ENCODE measurements at regions not wholly inside any gene's neighbourhood (a gene's known extent, or its start where the extent isn't known, plus 50 kb on each side); places are given as distances from the start of the nearest gene placed in this dataset.

DNA sequence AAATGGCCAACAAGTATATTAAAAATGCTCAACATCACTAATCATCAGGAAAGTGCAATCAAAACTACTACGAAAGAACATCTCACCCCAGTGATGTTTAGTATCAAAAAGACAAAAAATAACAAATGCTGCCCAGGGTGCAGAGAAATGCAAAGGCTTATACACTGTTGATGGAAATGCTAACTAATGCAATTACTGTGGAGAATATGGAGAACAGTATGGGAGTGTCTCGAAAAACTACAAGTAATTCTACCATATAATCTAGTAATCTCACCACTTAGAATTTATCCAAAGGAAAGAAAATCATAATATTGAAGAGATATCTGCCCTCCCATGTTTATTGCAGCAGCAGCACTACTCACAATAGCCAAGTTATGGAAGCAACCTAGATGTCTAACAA lies 246.5 kb upstream of the VLDLR start:
- H3K36me3 ChIP-seq = no peaks in the 10 kb centered on the region
- intact Hi-C loops (cut with DNase I) = no loop called here
- no peaks in the 10 kb centered on the region for H3K4me1 ChIP-seq
- ATAC-seq = no peak
- H3K27ac ChIP-seq = no peak overlapping the region
- DNase-seq = no peak
- H3K9me3 ChIP-seq = no peaks in the 10 kb centered on the region
- no peaks in the 10 kb centered on the region for H3K27me3 ChIP-seq
- no peak overlapping the region for H3K4me3 ChIP-seq
- TF ChIP-seq, protein P1, sequence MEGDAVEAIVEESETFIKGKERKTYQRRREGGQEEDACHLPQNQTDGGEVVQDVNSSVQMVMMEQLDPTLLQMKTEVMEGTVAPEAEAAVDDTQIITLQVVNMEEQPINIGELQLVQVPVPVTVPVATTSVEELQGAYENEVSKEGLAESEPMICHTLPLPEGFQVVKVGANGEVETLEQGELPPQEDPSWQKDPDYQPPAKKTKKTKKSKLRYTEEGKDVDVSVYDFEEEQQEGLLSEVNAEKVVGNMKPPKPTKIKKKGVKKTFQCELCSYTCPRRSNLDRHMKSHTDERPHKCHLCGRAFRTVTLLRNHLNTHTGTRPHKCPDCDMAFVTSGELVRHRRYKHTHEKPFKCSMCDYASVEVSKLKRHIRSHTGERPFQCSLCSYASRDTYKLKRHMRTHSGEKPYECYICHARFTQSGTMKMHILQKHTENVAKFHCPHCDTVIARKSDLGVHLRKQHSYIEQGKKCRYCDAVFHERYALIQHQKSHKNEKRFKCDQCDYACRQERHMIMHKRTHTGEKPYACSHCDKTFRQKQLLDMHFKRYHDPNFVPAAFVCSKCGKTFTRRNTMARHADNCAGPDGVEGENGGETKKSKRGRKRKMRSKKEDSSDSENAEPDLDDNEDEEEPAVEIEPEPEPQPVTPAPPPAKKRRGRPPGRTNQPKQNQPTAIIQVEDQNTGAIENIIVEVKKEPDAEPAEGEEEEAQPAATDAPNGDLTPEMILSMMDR (IDR thresholded peaks at IDR 0.05) = no peak
- no peak for TF ChIP-seq POLR2A (IDR thresholded peaks at IDR 0.05)
- 42% methylated on average over 2 of the region's 2 CpGs for WGBS (ENCODE audit: insufficient coverage, low coverage, low lambda C conversion rate, missing lambda C conversion rate)

DNA sequence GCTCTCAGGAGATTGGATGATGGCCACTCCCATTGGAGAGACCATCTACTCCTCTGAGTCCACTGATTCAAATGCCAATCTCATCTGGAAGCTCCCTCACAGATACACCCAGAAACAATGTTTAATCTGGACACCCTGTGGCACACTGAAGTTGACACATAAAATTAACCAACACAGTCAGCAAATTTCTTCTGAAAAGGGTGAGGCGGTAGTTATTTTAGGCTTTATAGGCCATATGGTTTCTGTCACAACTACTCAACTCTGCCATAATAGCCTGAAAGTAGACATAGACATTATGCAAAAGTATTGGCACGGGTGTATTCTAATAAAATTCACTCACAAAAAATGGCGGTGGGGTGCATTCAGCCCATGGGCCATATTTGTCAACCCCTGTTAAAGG lies 244.5 kb upstream of the VLDLR start:
- DNase-seq = no peak
- TF ChIP-seq POLR2A (IDR thresholded peaks at IDR 0.05) = no peak
- TF ChIP-seq, protein P1 (IDR thresholded peaks at IDR 0.05) = no peak
- intact Hi-C loops (cut with DNase I) = no loop called here
- no peak overlapping the region for H3K4me3 ChIP-seq
- no peaks in the 10 kb centered on the region for H3K4me1 ChIP-seq
- no peak for ATAC-seq
- H3K27me3 ChIP-seq = no peaks in the 10 kb centered on the region
- WGBS (ENCODE audit: insufficient coverage, low coverage, low lambda C conversion rate, missing lambda C conversion rate) = 66% methylated on average over 3 of the region's 3 CpGs
- H3K27ac ChIP-seq = no peak overlapping the region
- no peaks in the 10 kb centered on the region for H3K9me3 ChIP-seq
- no peaks in the 10 kb centered on the region for H3K36me3 ChIP-seq

DNA sequence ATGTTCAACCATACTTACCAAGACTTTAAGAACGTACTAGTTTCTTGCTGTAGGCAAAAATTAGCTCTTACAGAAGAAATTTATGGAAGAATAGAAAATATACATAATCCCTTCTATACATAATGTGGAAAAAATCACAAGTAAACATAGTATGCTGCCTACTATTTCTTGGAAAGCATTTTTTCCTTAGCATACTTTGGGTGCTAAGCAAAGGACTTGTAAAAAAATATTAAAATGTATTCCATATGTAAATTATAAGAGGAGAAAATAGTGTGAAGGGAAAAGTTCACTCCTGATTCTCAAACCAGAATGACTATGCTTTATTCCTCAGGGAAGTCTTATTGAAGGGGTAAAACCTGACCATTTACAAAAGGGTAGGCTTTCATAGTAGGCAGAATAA lies 243.8 kb upstream of the VLDLR start:
- DNase-seq = no peak
- WGBS (ENCODE audit: insufficient coverage, low coverage, low lambda C conversion rate, missing lambda C conversion rate) = 50% methylated on average over 1 of the region's 1 CpG
- Histone ChIP-seq H3K9me3 (no peaks in the 10 kb centered on the region), H3K36me3 (no peaks in the 10 kb centered on the region), H3K4me3 (no peak overlapping the region), H3K4me1 (no peaks in the 10 kb centered on the region), H3K27ac (no peak overlapping the region), H3K27me3 (no peaks in the 10 kb centered on the region)
- TF ChIP-seq POLR2A (IDR thresholded peaks at IDR 0.05) = no peak
- TF ChIP-seq, protein P1 (IDR thresholded peaks at IDR 0.05) = no peak
- intact Hi-C loops (cut with DNase I) = no loop called here
- ATAC-seq = no peak

DNA sequence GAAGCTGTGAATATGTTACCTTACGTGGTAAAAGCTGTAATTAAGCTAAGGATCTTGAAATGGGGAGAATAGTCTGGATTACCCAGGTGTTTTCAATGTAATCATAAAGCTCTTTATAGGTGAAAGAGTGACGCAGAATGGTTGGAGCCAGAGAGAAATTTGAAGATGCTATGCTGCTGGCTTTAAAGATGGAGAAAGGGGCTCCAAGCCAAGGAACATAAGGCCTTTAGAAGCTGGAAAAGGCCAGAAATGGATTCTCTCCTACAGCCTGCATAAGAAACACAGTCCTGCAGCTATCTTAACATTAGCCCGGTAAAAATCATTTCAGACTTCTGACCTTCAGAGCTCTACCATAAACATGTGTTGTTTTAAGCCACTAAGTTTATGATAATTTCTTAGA lies 243.3 kb upstream of the VLDLR start:
- Histone ChIP-seq H3K27me3 (no peaks in the 10 kb centered on the region), H3K27ac (no peak overlapping the region), H3K4me1 (no peaks in the 10 kb centered on the region), H3K4me3 (no peak overlapping the region), H3K9me3 (no peaks in the 10 kb centered on the region), H3K36me3 (no peaks in the 10 kb centered on the region)
- DNase-seq = no peak
- ATAC-seq = no peak
- TF ChIP-seq, protein P1 (IDR thresholded peaks at IDR 0.05) = no peak
- no peak for TF ChIP-seq POLR2A (IDR thresholded peaks at IDR 0.05)
- intact Hi-C loops (cut with DNase I) = no loop called here
- WGBS (ENCODE audit: insufficient coverage, low coverage, low lambda C conversion rate, missing lambda C conversion rate) = 63% methylated on average over 3 of the region's 3 CpGs

DNA sequence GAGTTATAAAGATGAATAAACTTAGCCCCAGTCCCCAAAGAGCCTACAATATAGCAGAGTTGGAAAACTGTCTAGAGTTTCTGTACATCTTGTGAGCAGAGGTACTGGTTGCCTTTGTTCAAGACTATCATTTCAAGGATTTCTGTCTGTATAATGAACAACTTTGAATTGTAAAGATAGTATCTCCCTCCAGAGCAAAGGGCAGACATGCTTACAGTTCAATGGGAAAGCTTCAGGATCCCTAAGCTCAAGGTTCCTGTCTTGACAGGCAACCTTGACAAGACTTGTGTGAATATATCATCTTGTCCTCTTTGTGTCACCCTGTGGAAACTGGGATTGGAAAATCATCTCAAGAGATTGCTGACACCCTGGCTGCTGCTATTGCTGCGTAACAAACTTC lies 242.8 kb upstream of the VLDLR start:
- Histone ChIP-seq H3K9me3 (no peaks in the 10 kb centered on the region), H3K4me1 (no peaks in the 10 kb centered on the region), H3K36me3 (no peaks in the 10 kb centered on the region), H3K4me3 (no peak overlapping the region), H3K27me3 (no peaks in the 10 kb centered on the region), H3K27ac (no peak overlapping the region)
- TF ChIP-seq POLR2A (IDR thresholded peaks at IDR 0.05) = no peak
- TF ChIP-seq, protein P1 (IDR thresholded peaks at IDR 0.05) = no peak
- DNase-seq (no peak), ATAC-seq (no peak)
- WGBS (ENCODE audit: insufficient coverage, low coverage, low lambda C conversion rate, missing lambda C conversion rate) = 67% methylated on average over 1 of the region's 1 CpG
- intact Hi-C loops (cut with DNase I) = no loop called here
